GM20000 (cell line): ENCODE measurements at regions not wholly inside any gene's neighbourhood (a gene's known extent, or its start where the extent isn't known, plus 50 kb on each side); places are given as distances from the start of the nearest gene placed in this dataset.

Experiments used
- DNase-seq: peaks from one replicate; pipeline ENCODE4 v3.0.0; 2012; ENCODE audit warnings: low spot score
- TF ChIP-seq, protein P1 (sequence below): IDR thresholded peaks from 2 replicates; pipeline ENCODE4 v1.5.1; 2012; ENCODE audit warnings: mild to moderate bottlenecking, control low read depth; ENCODE audit errors: extremely low read depth, missing control alignments

DNA sequence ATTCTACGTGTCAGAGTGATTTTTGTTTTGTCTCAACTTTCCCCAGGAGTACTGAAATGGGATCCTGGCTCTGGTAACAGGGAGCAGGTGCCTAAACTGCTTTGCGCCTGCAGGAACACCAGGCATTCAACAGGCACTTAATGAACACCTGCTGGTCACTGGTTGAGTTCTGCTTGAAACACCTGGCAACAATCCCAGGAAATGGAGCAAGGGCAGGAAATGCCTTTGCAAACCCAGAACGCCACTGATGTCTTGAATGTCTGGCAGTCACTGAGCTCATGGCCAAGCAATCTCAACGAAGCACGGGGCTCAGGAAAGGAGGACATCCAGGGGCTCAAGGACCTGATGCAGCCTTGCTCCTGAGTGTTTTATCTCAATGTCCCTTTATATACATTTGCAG, 360.0 kb upstream of the RAB6C start:
- no peak for DNase-seq
- TF ChIP-seq, protein P1, sequence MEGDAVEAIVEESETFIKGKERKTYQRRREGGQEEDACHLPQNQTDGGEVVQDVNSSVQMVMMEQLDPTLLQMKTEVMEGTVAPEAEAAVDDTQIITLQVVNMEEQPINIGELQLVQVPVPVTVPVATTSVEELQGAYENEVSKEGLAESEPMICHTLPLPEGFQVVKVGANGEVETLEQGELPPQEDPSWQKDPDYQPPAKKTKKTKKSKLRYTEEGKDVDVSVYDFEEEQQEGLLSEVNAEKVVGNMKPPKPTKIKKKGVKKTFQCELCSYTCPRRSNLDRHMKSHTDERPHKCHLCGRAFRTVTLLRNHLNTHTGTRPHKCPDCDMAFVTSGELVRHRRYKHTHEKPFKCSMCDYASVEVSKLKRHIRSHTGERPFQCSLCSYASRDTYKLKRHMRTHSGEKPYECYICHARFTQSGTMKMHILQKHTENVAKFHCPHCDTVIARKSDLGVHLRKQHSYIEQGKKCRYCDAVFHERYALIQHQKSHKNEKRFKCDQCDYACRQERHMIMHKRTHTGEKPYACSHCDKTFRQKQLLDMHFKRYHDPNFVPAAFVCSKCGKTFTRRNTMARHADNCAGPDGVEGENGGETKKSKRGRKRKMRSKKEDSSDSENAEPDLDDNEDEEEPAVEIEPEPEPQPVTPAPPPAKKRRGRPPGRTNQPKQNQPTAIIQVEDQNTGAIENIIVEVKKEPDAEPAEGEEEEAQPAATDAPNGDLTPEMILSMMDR: no peak

DNA sequence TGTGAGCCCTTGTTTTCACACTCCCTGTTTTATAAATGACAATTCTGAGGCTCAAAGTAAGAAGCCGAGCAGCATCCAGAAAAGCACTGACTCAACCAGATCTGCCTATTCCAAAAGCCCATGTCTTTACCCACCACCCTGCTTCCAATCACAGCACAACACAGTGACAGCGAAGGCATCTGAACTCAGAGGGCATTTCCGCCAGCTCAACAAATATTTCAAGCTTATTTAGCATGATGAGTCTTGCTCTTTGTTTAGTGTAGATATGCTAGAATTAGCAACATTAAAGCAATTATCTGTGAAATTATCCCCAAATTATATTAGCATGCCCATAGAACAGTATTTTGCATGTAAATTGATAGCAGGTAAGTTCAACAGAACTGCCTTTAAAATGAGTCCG, 359.1 kb upstream of the RAB6C start:
- DNase-seq: no peak
- TF ChIP-seq, protein P1: no peak

DNA sequence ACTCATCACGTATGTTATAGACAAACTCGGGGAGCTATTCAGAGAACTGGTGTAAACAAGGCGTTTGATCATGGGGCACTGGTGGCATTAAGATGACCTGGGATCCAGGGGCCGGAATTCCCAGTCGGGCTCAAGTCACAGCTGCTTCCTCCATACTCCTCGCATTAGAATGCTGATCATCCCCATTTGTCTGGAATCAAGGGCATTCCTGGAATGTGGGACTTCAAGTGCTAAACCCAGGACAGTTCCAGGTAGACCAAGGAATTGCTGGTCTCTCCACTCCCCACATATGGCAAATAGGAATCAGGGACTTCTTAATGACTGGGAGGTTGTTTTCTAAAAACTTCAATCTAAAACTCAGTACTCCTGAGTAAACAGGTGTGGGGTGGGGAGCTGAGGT, 355.7 kb upstream of the RAB6C start:
- TF ChIP-seq, protein P1: no peak
- no peak for DNase-seq

DNA sequence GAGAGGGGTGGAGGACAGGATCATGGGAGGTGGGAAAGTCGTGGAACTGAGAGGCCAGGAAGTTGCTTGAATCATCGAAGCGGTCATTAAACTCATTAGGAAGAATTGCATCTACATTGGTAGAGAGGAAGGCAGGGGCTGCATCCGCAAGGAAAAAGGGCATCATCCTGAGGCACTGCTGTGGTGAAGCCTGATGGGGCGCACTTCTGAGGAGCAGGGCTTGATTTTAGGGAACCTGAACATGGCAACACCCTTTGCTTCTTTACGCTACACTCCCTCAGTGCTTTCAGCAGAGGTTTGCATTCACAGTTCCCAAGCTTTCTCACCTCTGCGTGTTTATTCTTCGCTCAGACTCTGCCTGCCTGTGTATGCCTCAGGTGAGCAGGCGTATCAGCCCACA, 352.0 kb upstream of the RAB6C start:
- TF ChIP-seq, protein P1: no peak
- DNase-seq: no peak

DNA sequence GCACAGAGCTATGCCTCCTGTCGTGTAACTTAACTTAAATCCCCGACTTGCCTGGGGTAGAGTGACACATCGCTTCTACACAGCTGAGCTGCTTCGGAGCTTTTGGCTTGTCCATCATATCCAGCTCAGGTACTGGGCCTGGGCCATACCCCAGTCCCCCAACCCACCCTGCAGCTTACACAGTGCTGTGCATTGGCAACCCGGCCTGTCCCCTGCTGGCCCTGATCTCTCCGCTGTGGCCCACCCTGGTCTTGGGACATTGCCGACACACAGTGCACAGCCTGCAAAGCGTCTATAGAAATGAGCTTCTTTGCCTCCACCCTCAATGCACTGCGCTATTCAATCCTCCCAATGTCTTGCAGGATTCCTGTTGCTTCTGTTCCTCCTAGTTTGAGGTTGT, 342.8 kb upstream of the RAB6C start:
- DNase-seq: no peak
- TF ChIP-seq, protein P1: no peak

DNA sequence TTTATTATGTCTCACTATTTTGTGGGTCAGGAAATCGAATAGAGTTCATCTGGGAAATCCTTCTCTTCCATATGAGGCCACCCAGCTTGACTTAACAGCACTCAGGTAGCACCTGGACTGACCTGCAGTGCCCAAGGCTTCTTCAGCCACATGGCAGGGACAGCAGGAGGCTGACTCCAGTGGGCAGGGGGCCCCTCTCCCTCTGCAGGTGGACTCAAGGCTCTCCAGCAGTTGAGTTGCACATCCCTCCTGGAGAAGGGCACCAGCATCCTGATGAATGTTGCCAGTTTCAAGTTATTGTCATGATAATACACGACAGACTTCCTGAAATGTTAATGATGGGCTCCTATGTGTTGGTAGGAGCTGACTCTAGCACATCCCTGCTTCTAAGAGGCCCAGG, 338.1 kb upstream of the RAB6C start:
- DNase-seq: no peak
- TF ChIP-seq, protein P1: no peak

DNA sequence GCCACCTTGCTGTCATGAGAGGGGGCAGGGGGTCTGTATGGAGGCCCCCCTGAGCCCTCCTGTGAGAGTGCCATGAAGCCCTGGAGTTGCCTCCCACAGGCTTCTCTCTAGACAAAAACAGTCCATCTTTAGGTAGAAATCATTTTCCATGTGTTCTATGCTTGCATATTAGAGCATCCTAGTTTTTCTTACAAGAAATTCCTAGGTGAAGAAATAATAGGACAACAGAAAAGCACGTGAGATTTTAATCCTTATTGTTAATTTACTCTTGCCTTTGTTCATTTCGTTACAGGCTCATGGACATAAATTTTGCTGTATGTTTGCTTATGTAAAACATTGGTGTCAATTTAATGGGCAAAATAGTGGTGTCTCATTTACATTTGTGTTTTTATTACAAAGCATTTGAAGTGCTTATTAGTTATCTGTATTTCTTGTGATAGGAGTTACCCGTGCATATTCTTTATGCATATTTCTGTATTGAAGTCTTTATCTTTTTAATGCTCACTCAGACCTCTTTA, 336.9 kb upstream of the RAB6C start:
- TF ChIP-seq, protein P1: no peak
- no peak for DNase-seq
